ENCODE measurements at regions not wholly inside any gene's neighbourhood (a gene's known extent, or its start where the extent isn't known, plus 50 kb on each side); places are given as distances from the start of the nearest gene placed in this dataset.

DNA sequence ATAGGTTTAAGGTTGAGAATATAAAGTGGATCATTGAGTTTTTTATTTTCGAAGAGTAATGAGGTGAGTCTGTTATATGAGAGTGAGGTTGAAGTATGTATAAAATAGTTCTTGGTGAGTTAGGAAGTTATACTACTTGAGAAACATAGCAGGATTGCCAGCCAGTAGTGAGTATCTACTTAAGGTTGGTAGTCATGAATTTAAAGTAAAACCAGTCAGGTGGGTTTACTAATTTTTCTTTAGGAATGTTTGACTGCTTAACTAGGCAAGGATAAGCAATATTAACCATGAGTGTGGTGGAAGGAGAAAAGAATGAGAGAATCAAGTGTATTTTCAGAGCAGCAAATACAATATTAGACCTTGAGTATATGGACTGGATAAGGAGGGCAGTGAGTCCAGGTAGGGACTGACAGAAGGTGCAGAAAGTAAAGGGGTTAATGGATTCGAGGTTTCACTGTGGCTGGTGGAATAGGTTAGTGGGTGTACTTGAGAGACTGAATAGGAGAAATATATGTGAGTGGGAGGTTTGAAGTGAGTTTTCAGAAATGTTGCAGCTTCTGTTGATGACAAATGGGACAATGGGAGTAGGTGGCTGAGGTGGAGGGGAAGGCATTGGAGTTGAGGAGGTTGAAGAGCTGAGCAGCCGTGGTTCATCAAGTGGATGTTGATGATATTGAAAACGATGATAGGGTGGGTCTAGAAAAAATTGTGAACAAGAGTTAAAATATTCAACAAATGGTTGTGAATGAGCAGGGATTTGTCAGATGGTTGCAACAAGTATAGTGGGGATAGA, 232.5 kb upstream of the ASCC3 start:
- TF ChIP-seq, protein P1, sequence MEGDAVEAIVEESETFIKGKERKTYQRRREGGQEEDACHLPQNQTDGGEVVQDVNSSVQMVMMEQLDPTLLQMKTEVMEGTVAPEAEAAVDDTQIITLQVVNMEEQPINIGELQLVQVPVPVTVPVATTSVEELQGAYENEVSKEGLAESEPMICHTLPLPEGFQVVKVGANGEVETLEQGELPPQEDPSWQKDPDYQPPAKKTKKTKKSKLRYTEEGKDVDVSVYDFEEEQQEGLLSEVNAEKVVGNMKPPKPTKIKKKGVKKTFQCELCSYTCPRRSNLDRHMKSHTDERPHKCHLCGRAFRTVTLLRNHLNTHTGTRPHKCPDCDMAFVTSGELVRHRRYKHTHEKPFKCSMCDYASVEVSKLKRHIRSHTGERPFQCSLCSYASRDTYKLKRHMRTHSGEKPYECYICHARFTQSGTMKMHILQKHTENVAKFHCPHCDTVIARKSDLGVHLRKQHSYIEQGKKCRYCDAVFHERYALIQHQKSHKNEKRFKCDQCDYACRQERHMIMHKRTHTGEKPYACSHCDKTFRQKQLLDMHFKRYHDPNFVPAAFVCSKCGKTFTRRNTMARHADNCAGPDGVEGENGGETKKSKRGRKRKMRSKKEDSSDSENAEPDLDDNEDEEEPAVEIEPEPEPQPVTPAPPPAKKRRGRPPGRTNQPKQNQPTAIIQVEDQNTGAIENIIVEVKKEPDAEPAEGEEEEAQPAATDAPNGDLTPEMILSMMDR (conservative IDR thresholded peaks at IDR 0.05; ENCODE audit: low read length) = no peak
- TF ChIP-seq EZH2phosphoT487 (IDR thresholded peaks at IDR 0.05; ENCODE audit: borderline replicate concordance) = no peak

All from Loucy (cell line).